ENCODE measurements at regions not wholly inside any gene's neighbourhood (a gene's known extent, or its start where the extent isn't known, plus 50 kb on each side); places are given as distances from the start of the nearest gene placed in this dataset.

- TF ChIP-seq CTCF (IDR thresholded peaks at IDR 0.05; ENCODE audit: control extremely low read depth in 1 of 3, insufficient read depth in 1 of 3, low read depth in 1 of 3, low read length in 3 of 3) = no peak; a peak in 1 of 4 replicates
- TF ChIP-seq KDM4A (IDR thresholded peaks at IDR 0.05; ENCODE audit: low read depth, low read length, severe bottlenecking) = no peak
- no peak for TF ChIP-seq RBBP5 (IDR thresholded peaks at IDR 0.05; ENCODE audit: borderline replicate concordance, low read depth, low read length)
- TF ChIP-seq USF2 (IDR thresholded peaks at IDR 0.05; ENCODE audit: low read length) = no peak
- no peak for TF ChIP-seq SIRT6 (IDR thresholded peaks at IDR 0.05; ENCODE audit: low read length)
- no peak for TF ChIP-seq SIX5 (IDR thresholded peaks at IDR 0.05; ENCODE audit: low read depth, low read length)
- TF ChIP-seq TAF1 (IDR thresholded peaks at IDR 0.05; ENCODE audit: low read depth, low read length) = no peak
- TF ChIP-seq MAX (IDR thresholded peaks at IDR 0.05) = no peak
Observed at GRCh38 chr9:16921855-16922254, 51.4 kb upstream of the BNC2 start (continued).

All from H1 (cell line).